ENCODE measurements at regions not wholly inside any gene's neighbourhood (a gene's known extent, or its start where the extent isn't known, plus 50 kb on each side); places are given as distances from the start of the nearest gene placed in this dataset.

- CTCF ChIA-PET: no interaction called here
- intact Hi-C loops (cut with micrococcal nuclease; ENCODE audit: unreplicated experiment) (no loop called here), in situ Hi-C loops (cut with HindIII; ENCODE audit: low pct_unique_long_range_greater_than_20kb, low sequenced_read_pairs) (no loop called here)
- Histone ChIP-seq H3K36me3 (ENCODE audit: control insufficient read depth, insufficient read depth, low read length) (no peaks in the 10 kb centered on the region), H3K4me1 (ENCODE audit: control insufficient read depth, insufficient read depth, low read length) (no peaks in the 10 kb centered on the region), H3K9me3 (ENCODE audit: control insufficient read depth, insufficient read depth, low read depth, low read length) (no peaks in the 10 kb centered on the region), H3K27me3 (ENCODE audit: control insufficient read depth, insufficient read depth, low read length) (no peaks in the 10 kb centered on the region), H3K27ac (ENCODE audit: low read length) (no peak overlapping the region), H3K4me3 (ENCODE audit: low read depth in 2 of 2, low read length in 2 of 2) (no peak overlapping the region)
- no peak for ATAC-seq
- TF ChIP-seq SIN3A (IDR thresholded peaks at IDR 0.05; ENCODE audit: borderline replicate concordance, insufficient read depth, low read depth, low read length) (no peak), CTCF (IDR thresholded peaks at IDR 0.05) (no peak), TCF7L2 (IDR thresholded peaks at IDR 0.05; ENCODE audit: low read depth, low read length) (no peak), POLR2AphosphoS5 (IDR thresholded peaks at IDR 0.05; ENCODE audit: low read depth, low read length) (no peak), REST (IDR thresholded peaks at IDR 0.05; ENCODE audit: insufficient read depth in 1 of 2, low read depth in 2 of 2, low read length in 1 of 2) (no peak)
- POLR2A ChIA-PET: no interaction called here
- BruUV-seq (replicated peaks): no TSS peak
- DNase-seq (ENCODE audit: low read depth, low spot score): no peak
These were observed 137.2 kb downstream of the MAGEC1 start for GRCh38 chrX:142040906-142041305.

- Histone ChIP-seq H3K4me3 (ENCODE audit: low read depth in 2 of 2, low read length in 2 of 2) (no peak overlapping the region), H3K27ac (ENCODE audit: low read length) (no peak overlapping the region), H3K36me3 (ENCODE audit: control insufficient read depth, insufficient read depth, low read length) (no peaks in the 10 kb centered on the region), H3K4me1 (ENCODE audit: control insufficient read depth, insufficient read depth, low read length) (no peaks in the 10 kb centered on the region), H3K27me3 (ENCODE audit: control insufficient read depth, insufficient read depth, low read length) (no peaks in the 10 kb centered on the region), H3K9me3 (ENCODE audit: control insufficient read depth, insufficient read depth, low read depth, low read length) (no peaks in the 10 kb centered on the region)
- ChIA-PET POLR2A (no interaction called here), CTCF (no interaction called here)
- in situ Hi-C loops (cut with HindIII; ENCODE audit: low pct_unique_long_range_greater_than_20kb, low sequenced_read_pairs): no loop called here
- DNase-seq (ENCODE audit: low read depth, low spot score) (no peak), ATAC-seq (no peak)
- BruUV-seq (replicated peaks): no TSS peak
- TF ChIP-seq TCF7L2 (IDR thresholded peaks at IDR 0.05; ENCODE audit: low read depth, low read length) (no peak), SIN3A (IDR thresholded peaks at IDR 0.05; ENCODE audit: borderline replicate concordance, insufficient read depth, low read depth, low read length) (no peak), CTCF (IDR thresholded peaks at IDR 0.05) (no peak), POLR2AphosphoS5 (IDR thresholded peaks at IDR 0.05; ENCODE audit: low read depth, low read length) (no peak), REST (IDR thresholded peaks at IDR 0.05; ENCODE audit: insufficient read depth in 1 of 2, low read depth in 2 of 2, low read length in 1 of 2) (no peak)
- intact Hi-C loops (cut with micrococcal nuclease; ENCODE audit: unreplicated experiment): no loop called here
These were observed 132.4 kb downstream of the MAGEC1 start for GRCh38 chrX:142036116-142036515.

Measured in Panc1 (cell line).